ENCODE measurements at regions not wholly inside any gene's neighbourhood (a gene's known extent, or its start where the extent isn't known, plus 50 kb on each side); places are given as distances from the start of the nearest gene placed in this dataset.

GRCh38 chr13:109285586-109285985, 500.8 kb downstream of the IRS2 start:
- Histone ChIP-seq H3K36me3 (ENCODE audit: control insufficient read depth in 1 of 2, insufficient read depth in 2 of 2, low read length in 2 of 2) (no peaks in the 10 kb centered on the region), H3K9ac (ENCODE audit: low read length) (no peak overlapping the region), H3K79me2 (ENCODE audit: insufficient read depth, low read length) (no peaks in the 10 kb centered on the region), H2AFZ (ENCODE audit: low read depth, low read length, poor library complexity, severe bottlenecking) (no peak overlapping the region), H3K4me3 (replicated peaks in 1 of 2; ENCODE audit: low read depth in 1 of 2, low read length in 2 of 2) (no peak overlapping the region), H4K20me1 (ENCODE audit: insufficient read depth) (no peaks in the 10 kb centered on the region), H3K27ac (ENCODE audit: low read depth, low read length) (no peak overlapping the region), H3K27me3 (ENCODE audit: insufficient read depth, low read length) (no peaks in the 10 kb centered on the region), H3K9me3 (ENCODE audit: control insufficient read depth in 1 of 2, insufficient read depth in 1 of 2, low read depth in 1 of 2, low read length in 2 of 2) (no peaks in the 10 kb centered on the region), H3K4me2 (ENCODE audit: low read length) (no peak overlapping the region), H3K4me1 (ENCODE audit: control insufficient read depth in 1 of 2, insufficient read depth in 2 of 2, low read length in 2 of 2) (no peaks in the 10 kb centered on the region), H3K9me2 (ENCODE audit: insufficient read depth) (no peaks in the 10 kb centered on the region)
- ChIA-PET POLR2A (no interaction called here), CTCF (no interaction called here), RAD21 (ENCODE audit: low non-redundant PET in 1 of 2, low total read pairs in 2 of 2, uncharacterized antibody in 2 of 2, unreplicated experiment in 2 of 2) (no interaction called here)
- BruUV-seq (replicated peaks), result no TSS peak
- no peak for ATAC-seq
- intact Hi-C loops (cut with micrococcal nuclease), result no loop called here
- no peak for TF ChIP-seq ELF1 (IDR thresholded peaks at IDR 0.05; ENCODE audit: borderline replicate concordance, low read depth)
- no peak for TF ChIP-seq MAX (IDR thresholded peaks at IDR 0.05)
- TF ChIP-seq ZFX (IDR thresholded peaks at IDR 0.05), result no peak
- no peak for TF ChIP-seq YY1 (IDR thresholded peaks at IDR 0.05; ENCODE audit: extremely low read depth, insufficient replicate concordance, low read depth, low read length)
- TF ChIP-seq EGR1 (IDR thresholded peaks at IDR 0.05; ENCODE audit: low read depth), result no peak
- no peak for TF ChIP-seq REST (IDR thresholded peaks at IDR 0.05; ENCODE audit: low read depth)
- no peak for DNase-seq (ENCODE audit: low read depth, low spot score)

Measured in HCT116 (cell line).